Suppressor macrophage (primary cell): ENCODE measurements at regions not wholly inside any gene's neighbourhood (a gene's known extent, or its start where the extent isn't known, plus 50 kb on each side); places are given as distances from the start of the nearest gene placed in this dataset.

ENCODE experiments used
- DNase-seq, 4 experiments: peaks; one replicate each; pipeline ENCODE4 v3.0.0-alpha.2; 2020 to 2022

DNA sequence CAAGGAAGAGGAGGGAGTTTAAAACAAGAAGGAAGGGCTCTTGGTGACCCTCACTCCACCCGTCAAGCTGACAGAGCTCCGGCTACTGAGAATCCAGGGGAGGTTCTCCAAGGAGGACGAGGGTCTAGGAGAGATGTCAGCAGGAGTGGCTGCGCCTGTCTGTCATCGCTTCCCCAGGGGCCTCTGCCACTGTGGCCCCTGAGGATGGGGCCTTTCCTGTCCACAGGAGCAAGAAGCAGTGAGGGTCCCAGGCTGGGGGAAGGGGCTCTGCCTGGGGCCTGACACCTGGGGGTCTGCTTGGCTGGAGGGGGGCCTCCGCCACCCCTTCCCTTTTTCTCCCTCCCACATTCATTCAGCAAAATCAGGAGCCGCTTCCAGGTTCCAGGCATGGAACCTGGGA, 66.5 kb upstream of the TNRC6C start:
- no peak for DNase-seq

DNA sequence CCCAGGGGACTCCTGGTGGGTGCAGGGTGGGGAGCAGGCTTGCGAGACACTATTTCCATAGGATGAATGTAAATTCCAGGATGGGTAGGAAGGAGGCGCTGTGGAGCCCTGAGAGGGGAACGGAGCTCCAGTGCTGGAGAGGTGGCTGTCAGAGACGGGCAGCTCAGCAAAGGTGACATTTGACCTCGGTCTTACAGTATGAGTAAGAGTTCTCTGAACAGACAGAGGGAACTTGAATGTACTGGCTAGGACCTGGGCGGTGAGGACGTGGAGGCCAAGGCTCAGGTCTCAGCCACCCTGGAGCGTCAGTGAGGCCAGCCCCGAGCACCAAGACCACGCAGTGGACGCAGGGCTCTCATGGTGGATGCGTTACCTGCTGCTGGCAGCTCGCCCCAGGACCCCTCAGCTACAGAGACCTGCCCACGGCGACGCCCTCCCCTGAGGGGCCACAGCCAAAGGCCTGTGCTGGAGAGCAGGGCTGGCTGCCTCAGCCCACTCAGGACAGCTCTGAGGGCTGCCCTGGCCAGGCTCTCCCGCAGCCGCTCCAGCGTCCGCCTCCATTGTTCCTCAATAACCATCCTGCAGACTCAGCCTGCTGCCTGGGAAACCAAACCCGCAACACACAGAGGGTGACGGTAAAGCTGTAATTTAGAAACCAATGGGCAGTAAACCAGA, 65.9 kb upstream of the TNRC6C start:
- peak in 1 of 4 experiments; percentile 43 for DNase-seq

DNA sequence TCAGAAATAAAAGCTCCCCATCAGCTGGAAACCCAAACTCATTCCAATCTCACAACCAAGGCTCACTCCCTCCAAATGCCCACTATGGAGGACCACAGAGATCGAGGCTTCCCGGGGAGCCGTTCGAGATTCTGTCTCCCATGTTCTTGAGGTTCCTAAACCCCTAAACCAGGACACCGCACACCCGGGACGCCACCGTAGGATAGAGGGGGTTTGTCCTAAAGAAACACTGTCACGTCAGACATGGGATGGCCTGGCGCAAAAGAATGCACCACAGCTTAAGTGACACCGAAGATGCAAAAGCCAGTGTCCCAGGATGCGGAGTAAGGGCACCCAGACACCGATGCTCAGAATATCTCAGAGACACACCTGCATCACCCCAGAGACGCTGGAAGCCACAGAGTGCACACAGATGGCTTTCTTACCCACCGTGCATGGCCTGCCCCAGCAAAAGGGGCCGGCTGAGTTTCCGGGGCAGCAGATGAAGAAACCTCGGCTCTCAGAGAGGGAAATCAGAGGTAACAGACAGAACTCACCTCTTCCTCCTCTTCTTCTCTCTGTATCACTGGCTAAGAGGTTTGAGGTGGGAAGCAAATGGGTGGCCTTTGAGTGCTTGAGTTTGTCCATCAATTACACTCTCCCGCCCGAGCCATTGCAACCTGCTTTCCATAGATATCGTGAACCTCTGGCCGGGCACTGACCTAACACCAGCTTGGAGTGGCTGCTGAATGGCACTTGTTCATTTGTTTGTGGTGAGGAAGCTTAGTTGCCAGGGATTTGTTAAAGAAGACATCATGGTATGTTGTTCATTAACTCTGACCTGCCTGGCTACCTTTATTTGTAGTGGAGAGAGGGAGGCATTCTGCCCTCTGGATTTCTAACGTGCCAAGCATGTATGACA, 65.1 kb upstream of the TNRC6C start:
- no peak for DNase-seq

DNA sequence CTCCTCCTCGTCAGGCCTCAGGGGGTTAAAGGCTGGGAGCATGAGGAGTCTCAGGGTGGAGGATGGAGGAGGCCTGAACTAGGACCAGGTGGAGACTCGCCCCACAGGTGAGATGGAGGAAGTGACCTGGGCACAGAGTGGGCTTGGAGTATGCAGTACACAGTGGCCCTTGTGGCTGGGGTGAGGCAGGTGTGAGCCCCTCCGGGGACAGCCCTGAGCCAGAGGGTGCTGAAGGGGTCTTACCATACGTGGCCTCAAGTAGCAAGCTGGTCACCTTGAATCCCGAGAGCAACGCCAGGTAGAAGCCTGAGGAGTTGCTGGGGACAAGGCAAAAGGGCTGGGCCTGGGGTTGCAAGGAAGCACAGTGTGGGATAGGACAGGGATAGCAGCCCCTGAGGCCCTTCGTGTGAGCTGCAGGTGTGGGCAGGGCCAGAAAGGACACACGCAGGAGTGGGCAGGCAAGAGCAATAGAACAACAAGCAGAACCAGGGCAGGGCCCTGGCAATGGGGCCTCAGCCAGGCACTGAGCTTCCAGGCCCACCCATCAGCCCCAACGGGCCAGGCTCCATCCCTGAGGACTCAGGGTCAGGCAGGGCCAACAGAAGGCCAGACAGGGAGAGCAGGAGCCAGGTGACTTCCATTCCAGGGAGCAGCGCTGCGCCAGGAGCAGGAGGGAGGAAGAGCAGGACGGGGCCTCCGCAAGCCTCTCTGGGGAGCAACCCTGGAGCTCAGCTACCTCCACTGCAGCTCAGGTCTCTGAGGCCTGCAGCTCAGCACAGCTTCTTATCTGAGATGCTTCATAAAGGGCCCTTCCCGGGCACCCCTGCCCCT, 64.2 kb upstream of the TNRC6C start:
- DNase-seq: no peak

DNA sequence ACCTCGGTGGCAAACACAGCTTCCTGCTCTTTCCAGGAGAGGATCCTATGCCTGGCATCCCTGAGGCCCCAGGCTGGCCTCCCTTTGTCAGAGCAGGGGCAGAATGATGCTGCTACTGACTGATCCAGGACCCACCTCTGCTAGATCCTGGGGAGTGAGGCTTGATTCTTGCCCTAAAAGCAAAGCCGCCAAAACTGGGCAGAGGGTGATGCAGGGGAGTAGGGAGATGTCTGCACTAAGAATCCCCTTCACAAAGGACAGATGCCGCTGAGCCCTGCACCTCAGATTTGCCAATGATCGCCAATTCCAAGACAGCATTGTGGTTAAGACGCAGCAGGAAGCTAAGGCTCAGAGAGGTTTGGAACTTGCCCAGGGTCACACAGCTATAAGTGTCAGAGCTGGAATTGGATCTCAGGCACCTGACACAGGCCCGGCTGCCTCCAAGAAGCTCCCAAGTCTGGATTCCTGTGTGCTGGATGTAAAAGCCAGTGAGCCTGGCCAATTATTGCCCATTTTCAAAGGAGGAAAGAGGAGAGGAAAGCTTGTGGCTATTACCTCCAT, 60.7 kb upstream of the TNRC6C start:
- DNase-seq: no peak

DNA sequence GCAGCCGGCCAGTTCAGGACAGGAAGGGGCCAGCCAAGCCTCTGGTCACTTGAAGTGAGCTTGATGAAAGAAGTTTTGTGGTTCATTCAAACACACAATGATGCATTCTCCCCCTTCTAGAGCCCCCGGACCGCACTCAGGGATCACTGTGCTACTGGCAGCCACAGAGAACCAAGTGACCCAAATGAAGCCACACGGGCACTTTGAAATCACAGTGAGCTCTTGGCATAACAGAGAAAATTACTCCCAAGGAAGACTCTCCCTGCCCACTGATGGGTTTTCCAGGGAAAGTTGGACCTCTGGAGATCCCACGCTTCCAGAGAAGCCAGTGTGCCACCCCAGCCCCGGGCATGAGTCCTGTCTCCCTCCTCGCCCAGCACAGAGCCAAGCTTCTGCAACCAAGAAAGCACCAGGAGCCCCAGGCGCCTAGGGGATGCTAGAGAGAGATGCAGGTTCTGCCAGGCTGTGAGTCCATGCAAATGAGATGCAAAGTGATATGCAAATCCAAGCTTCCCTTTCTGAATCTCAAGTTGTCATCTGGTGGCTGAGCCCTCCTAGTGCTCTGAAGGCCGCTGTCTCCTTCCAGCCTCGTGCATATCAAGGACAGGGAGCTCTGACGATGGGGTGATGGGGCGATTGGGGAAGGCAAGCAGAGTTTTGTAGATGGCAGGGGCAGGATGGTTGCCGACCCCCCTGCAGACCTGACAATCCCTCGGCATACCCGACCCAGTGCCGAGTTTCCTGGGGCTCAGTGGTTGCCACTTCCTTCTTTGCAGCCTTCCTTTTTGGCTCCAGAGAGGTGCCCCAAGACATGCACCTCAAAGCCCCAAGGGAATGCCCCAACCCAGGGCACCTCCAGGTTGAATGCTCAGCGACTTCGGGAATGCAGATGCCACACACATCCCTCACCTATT, 59.7 kb upstream of the TNRC6C start:
- DNase-seq: no peak

DNA sequence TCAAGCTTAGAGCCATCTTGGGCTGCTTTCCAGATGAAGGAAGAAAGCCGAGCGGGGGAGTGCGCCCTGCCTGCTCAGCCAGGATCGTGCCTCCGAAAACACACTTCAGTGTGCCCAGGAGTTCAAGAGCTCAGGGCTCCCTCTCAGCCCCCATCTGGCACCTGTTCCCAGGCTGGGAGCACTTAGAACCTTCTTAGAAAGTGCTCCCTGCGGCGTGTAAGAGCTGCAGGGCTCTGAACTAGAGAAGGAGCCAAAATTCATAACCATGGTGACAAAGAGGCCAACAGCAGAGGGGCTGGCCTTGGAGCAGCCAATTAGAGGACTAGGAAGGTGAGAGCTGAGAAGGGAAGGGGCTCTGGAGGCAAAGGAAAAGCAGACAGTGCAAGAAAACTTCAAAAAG, 59.0 kb upstream of the TNRC6C start:
- no peak for DNase-seq

DNA sequence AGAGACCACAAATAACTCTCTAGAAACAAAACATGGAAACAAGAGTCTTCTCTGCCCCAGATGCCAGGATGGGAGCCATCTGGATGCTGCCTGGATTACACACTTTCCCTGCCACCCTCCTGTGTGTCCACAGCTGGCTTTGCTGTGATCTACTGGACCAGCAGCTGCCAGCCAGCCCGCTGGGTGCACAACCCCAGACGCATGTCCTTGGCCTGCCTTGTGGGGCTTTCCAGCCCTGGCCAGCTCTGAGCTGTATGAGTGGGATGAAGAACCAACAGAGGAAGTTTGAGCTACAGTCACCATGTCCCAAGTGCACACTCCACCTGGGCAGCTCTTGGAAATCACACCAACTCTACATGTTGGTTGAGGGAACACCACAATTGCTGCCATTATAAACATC, 57.0 kb upstream of the TNRC6C start:
- DNase-seq: peak; percentile 35 to 72 (median 49)

DNA sequence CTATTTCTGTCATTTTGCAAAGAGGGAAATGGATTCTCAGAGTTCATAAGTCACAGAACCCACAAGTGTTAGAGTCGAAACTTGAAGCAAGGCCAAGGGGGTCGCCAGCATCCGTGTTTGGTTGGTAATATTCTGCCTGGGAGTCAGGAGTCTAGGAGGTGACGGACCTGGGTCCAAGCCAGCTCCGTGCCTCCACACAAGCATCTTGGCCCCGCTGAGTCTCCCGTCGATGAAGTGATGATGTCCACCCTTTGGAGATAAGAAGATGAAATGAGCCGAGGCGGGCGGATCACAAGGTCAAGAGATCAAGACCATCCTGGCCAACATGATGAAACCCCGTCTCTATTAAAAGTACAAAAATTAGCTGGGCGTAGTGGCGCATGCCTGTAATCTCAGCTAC, 53.2 kb upstream of the TNRC6C start:
- DNase-seq: no peak

DNA sequence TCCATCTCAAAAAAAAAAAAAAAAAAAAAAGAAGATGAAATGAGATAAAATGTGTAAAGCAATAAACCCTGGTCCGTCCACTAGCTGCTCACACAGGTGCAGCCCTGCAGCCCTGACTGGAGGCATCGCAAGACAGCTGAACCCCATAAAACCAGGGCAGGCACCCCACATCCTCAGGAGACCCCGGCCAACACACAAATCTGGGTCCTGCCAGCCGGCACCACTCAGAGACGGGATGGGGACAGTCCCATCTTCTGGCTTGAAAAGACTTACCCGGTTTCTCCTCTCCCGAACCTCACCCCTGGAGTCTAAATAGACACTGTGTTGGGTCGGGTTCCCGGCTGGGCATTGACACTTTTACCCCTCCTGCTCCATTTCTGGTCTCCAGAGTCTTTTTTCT, 52.7 kb upstream of the TNRC6C start:
- DNase-seq: no peak

DNA sequence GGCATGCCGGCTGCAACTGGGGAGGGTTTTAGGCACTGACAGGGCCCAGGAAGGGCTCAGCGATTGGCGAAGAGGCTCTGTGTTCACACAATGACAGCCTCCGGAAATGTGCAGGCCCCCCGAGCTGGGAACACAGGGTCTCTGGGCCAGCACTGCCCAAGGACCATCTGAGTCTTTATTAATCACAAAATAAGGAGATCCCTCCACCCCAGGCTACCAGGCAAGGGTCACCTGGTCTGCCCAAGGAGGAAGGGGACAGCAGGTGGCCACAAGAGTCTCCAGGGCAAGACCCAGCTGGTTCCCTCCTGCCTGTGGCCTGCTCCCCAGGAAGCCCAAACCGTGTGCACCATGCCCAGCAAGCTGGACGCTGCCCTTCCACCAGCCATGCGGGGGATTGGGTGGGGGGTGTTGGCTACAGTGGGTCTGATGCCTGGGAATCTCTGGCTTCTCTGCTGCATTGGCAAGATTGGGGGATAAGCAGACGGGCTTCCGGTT, 52.1 kb upstream of the TNRC6C start:
- no peak for DNase-seq

DNA sequence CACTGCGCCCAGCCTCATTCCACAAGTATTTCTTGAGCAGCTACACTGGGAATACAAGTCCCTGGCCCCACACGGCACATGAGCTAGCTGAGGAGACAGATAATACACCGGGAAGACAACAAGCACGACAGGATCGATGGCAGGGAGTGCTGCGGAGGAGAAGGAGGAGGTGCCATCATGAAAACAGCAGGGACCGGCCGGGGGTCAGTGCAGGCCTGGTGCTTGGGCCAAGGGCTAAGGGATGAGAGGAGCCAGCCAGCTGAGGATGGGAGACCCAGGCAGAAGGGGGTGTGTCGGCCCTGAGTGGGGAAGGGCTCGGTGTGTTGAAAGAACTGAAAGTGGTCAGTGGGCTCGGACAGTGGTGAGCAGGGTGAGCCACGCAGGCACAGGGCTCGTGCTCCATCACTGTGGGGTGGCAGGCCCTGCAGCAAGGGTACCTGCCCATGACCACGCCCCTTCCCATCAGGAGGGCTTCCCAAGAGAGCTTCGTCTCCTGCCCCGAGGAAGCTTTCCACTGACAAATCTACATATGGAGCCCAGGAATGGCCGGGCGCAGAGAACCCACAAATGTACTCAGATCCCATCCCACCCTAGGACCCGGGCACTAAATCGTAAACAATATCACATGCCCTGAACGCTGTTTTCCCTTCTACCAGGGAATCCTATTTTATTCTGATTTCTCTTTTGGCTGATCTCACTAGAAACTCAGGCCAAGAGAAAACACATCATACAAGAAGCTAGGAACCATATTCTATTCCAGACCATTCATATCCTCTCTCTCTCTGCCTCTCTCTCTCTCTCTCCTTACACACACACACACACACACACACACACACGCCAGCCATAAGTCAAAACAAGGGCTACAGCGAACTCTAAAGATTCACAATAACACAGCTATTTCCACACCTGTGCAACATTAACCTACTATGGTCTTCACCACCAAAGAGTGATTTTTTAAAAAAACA, 50.7 kb upstream of the TNRC6C start:
- DNase-seq: no peak

DNA sequence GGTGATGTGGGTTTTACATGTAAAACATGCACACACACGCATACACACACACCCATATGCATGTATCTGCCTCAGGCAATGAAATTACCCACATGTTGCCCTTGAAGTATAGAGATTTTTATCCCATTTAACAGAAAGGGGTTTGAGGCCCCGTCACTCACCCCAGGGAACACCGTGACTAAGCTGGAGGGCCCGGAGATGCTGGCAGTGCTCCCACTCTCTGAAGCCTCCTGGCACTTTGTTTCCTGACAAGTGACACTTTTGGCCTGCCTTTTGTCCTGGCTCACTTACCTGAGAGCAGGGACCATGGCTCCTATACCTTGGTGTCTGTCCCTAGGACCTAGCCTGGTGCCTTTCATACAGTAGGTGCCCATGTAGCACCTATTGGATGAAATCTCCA, 50.0 kb upstream of the TNRC6C start:
- no peak for DNase-seq
